BLaER1 (cell line): ENCODE measurements at regions not wholly inside any gene's neighbourhood (a gene's known extent, or its start where the extent isn't known, plus 50 kb on each side); places are given as distances from the start of the nearest gene placed in this dataset.
A peak's percentile ranks its signal among the peaks of the same experiment; 100 is the strongest.

Experiments used
- H3K27ac ChIP-seq: shearing (Covaris generic); formaldehyde crosslinking; 2 replicates; pipeline ENCODE4 v1.8.1; 2022
- H3K27me3 ChIP-seq: shearing (Covaris generic); formaldehyde crosslinking; 2 replicates; pipeline ENCODE4 v1.8.1; 2022
- H3K36me3 ChIP-seq: shearing (Covaris generic); formaldehyde crosslinking; 2 replicates; pipeline ENCODE4 v1.8.1; 2022
- H3K4me1 ChIP-seq: shearing (Covaris generic); formaldehyde crosslinking; 2 replicates; pipeline ENCODE4 v1.8.1; 2022
- H3K4me2 ChIP-seq: shearing (Covaris generic); formaldehyde crosslinking; 2 replicates; pipeline ENCODE4 v1.8.1; 2022
- H3K4me3 ChIP-seq: shearing (Covaris generic); formaldehyde crosslinking; 2 replicates; pipeline ENCODE4 v1.8.1; 2022
- H3K9ac ChIP-seq: shearing (Covaris generic); formaldehyde crosslinking; 2 replicates; pipeline ENCODE4 v1.8.1; 2022
- H3K9me3 ChIP-seq: shearing (Covaris generic); formaldehyde crosslinking; 2 replicates; pipeline ENCODE4 v1.8.1; 2022
- H4K20me1 ChIP-seq: shearing (Covaris generic); formaldehyde crosslinking; 2 replicates; pipeline ENCODE4 v1.8.1; 2022
- Cebpa-rat ChIP-seq: shearing (Covaris generic); IDR thresholded peaks from 2 replicates; pipeline ENCODE4 v1.8.1; 2022

DNA sequence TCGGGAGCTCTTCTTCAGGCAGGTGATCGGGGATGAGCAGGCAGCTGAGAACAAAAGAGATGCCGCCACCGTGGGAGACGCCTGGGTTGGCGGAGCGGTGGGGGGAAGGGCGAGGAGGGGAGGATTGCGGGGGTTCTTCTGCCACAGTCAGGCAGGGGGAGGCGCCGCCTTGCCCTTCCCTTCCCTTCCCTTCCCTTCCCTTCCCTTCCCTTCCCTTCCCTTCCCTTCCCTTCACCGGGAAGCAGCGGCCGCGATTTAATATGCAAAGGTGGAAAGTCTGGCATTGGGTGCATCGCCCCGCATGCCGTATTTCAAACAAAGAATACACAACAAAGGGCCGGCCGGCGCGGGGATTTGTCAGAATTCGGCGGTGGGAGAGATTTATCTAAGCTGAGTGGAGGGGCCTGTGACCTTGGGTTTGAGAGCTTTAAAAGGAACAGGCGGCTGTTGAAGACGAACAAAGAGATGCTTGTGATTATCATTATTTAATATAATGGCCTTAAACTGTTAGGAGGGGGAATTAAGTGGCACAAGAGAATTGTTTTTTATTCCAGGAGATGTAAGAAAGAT is 262.3 kb upstream of the TNRC6C start:
- peaks cover 30% of the 10 kb centered on the region for H3K27me3 ChIP-seq
- H3K4me1 ChIP-seq = peaks cover 98% of the 10 kb centered on the region
- H3K27ac ChIP-seq = no peak overlapping the region
- peak overlapping the region; percentile 93 for H3K4me2 ChIP-seq
- peaks cover 7% of the 10 kb centered on the region for H3K9me3 ChIP-seq
- TF ChIP-seq Cebpa-rat = no peak
- H3K9ac ChIP-seq = no peak overlapping the region
- no peak overlapping the region for H3K4me3 ChIP-seq
- no peaks in the 10 kb centered on the region for H3K36me3 ChIP-seq
- no peaks in the 10 kb centered on the region for H4K20me1 ChIP-seq

DNA sequence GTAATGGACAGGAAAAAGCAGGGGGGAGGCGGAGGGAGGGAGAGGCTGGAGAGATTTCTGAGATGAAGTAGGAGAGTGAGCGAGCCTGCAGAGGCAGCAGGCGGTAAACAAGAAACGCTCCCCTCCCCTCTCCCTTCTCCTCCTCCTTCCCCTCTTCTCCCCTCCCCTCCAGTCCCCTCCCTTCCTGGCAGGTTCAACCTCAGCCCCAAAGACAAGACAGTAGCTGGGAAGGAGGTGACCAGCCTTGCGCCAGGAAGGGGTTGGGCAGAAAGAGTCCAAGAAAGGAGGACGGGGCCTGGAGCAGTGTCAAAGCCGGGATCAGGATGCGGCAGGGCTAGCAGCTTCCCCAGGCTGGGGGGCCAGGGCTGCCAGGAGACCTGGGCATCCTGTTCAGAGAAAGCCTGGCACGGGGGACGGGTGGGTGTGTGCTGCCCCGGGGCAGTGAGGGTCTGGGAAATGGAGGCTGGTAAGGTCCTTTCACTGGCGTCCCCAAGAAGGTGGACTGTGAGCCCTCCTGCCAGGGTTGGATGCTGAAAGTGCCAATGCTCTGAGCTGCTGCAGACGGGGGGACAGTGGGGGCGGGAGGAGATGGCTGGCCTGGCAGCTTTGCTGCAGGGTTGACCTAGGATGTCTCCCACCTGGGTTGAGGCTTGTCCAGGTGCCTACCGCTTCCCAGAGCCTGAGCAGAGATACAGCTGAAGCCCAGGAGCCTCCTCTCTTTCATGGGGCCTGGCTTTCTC is 261.6 kb upstream of the TNRC6C start:
- H3K36me3 ChIP-seq = no peaks in the 10 kb centered on the region
- H4K20me1 ChIP-seq = no peaks in the 10 kb centered on the region
- no peak overlapping the region for H3K27ac ChIP-seq
- H3K9me3 ChIP-seq = peaks cover 14% of the 10 kb centered on the region
- H3K4me3 ChIP-seq = no peak overlapping the region
- H3K4me2 ChIP-seq = peak overlapping the region; percentile 93
- no peak for TF ChIP-seq Cebpa-rat
- peaks cover 91% of the 10 kb centered on the region for H3K4me1 ChIP-seq
- no peak overlapping the region for H3K9ac ChIP-seq
- peaks cover 30% of the 10 kb centered on the region for H3K27me3 ChIP-seq

DNA sequence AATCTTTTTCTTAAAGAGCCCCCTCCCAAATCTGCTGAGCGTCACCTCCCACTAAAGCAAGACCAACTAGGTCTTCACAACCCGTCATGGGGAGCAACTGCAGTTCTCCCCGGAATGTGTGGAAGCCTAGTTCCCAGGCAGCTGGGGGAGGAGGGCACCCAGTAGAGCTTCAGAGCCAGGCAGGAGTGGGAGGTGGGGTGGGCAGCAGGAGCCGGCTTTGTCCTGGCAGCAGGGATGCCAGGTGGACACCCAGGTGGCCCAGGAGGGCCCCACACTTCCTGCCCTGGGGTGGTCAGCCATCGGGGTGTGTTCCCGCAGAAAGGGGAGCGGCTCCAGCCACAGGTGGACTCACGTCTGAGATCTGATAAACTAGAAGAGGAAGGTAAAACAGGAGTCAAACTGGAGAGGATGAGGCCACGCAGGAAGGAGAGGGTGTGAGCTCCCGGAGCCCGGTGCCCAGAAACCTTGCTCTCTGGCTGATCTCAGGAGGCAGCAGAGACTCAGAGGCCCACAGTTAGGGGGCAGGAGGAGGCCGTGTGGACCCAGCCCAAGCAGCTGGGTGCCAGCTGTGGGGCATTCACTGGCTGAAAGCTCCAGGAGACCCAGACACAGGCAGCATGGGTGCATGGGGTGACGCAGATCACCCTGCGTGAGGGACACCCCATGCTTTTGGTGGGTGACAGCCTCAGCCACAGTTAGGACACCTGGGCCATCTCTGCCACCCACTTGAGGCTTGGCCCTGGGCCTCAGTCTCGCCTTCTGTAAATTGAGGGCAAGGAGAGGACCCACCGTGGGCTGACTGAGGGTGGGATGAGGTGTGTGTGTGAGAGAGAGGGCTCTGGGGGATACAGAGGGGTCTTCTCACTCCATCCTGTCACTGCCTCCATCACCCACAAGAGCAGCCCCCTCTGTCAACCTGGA is 260.8 kb upstream of the TNRC6C start:
- H3K4me2 ChIP-seq = peak overlapping the region; percentile 93
- no peak for TF ChIP-seq Cebpa-rat
- no peaks in the 10 kb centered on the region for H4K20me1 ChIP-seq
- H3K27me3 ChIP-seq = peaks cover 30% of the 10 kb centered on the region
- no peak overlapping the region for H3K9ac ChIP-seq
- H3K27ac ChIP-seq = no peak overlapping the region
- no peak overlapping the region for H3K4me3 ChIP-seq
- H3K36me3 ChIP-seq = no peaks in the 10 kb centered on the region
- peaks cover 22% of the 10 kb centered on the region for H3K9me3 ChIP-seq
- peaks cover 83% of the 10 kb centered on the region for H3K4me1 ChIP-seq

DNA sequence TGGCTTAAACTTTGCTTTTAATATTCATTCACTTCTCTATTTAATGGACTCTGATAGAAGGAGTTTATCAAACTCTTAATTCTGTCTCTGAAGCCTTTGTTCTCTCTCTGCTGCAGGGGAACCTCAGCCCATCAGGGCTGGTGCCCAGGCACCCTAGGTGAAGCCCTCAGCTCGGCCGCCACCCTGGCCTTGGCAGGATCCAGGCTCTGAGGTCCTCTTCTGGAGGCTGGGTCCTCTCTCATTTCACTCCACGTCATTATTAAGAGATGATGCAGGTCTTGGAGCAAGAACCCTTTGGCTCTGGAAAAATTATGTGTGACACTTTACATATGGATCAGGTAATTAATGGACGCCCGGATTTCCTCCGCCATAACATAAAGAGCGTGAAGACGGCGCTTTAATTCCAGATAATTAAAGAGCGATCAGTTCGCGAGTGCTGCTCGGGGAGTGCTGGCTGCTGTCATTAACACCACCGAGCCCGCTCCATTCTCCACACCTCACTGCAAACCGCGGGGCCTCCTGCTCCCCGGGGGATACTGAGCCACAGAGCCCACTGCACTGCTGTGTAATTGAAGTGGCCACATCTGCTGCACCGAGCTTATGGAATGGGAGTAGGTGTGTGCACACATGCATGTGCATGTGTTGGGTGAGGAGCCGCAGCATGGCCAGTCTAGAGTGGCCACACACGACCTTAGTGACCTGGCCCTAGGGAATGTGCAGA is 259.4 kb upstream of the TNRC6C start:
- no peak for TF ChIP-seq Cebpa-rat
- Histone ChIP-seq H3K36me3 (no peaks in the 10 kb centered on the region), H3K4me1 (peaks cover 70% of the 10 kb centered on the region), H3K27ac (no peak overlapping the region), H3K4me3 (no peak overlapping the region), H3K4me2 (peak overlapping the region; percentile 93), H3K9ac (no peak overlapping the region), H4K20me1 (no peaks in the 10 kb centered on the region), H3K9me3 (peaks cover 35% of the 10 kb centered on the region), H3K27me3 (peaks cover 30% of the 10 kb centered on the region)

DNA sequence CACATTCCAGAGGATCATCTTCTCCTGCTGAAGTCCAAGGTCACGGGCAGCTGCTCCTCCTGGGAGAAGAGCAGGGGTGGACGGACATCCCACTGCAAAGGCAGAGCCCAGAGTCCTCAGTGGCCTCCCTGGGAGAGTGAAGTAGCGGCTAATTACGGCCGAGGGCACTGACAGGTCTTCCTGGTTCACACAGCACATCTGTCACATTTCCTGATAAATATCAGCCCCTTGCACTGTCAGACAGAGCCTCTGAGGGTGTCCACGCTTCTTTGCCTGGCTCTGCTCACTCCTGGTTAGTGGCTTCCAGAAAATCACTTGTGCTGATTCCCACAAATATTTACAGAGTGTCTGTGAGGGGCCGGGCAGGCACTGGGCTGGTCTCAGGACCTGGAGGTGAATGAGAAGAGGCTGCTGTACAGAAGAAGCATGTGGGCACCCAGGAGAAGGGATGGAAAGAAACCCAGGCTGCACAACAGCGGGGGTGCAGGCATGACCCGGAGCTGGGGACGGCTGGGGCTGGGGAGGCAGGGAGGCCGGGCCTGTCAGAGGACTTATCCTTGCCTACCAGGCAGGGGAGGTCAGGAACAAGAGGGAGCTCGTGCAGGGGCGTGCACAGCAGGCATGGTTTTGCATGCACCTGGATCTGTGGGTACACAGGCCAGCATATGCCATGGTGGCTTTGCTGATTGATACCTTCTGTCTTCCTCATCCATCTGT is 258.2 kb upstream of the TNRC6C start:
- peaks cover 57% of the 10 kb centered on the region for H3K4me1 ChIP-seq
- no peaks in the 10 kb centered on the region for H4K20me1 ChIP-seq
- peaks cover 10% of the 10 kb centered on the region; the same call in 1 of the 2 replicates for H3K36me3 ChIP-seq
- peak overlapping the region; percentile 93 for H3K4me2 ChIP-seq
- TF ChIP-seq Cebpa-rat = no peak
- H3K27ac ChIP-seq = no peak overlapping the region
- H3K4me3 ChIP-seq = no peak overlapping the region
- peaks cover 29% of the 10 kb centered on the region for H3K27me3 ChIP-seq
- no peak overlapping the region for H3K9ac ChIP-seq
- peaks cover 48% of the 10 kb centered on the region for H3K9me3 ChIP-seq

DNA sequence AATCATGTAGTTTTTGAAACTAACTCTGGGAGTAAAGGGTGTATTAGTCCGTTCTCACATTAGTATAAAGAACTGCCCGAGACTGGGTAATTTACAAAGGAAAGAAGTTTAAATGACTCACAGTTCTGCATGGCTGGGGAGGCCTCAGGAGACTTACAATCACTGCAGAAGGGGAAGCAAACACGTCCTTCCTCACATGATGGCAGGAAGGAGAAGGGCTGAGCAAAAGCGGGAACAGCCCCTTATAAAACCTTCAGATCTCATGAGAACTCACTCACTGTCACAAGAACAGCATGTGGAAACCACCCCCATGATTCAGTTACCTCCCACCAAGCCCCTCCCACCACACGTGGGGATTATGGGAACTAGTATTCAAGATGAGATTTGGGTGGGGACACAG is 256.5 kb upstream of the TNRC6C start:
- H3K9me3 ChIP-seq = peaks cover 61% of the 10 kb centered on the region
- peaks cover 13% of the 10 kb centered on the region for H3K27me3 ChIP-seq
- H3K36me3 ChIP-seq = peaks cover 10% of the 10 kb centered on the region; the same call in 1 of the 2 replicates
- H3K4me2 ChIP-seq = no peak overlapping the region
- no peak overlapping the region; the same call in 1 of the 2 replicates for H3K4me3 ChIP-seq
- H4K20me1 ChIP-seq = no peaks in the 10 kb centered on the region
- no peak overlapping the region for H3K9ac ChIP-seq
- no peak for TF ChIP-seq Cebpa-rat
- H3K27ac ChIP-seq = no peak overlapping the region
- peaks cover 40% of the 10 kb centered on the region for H3K4me1 ChIP-seq

DNA sequence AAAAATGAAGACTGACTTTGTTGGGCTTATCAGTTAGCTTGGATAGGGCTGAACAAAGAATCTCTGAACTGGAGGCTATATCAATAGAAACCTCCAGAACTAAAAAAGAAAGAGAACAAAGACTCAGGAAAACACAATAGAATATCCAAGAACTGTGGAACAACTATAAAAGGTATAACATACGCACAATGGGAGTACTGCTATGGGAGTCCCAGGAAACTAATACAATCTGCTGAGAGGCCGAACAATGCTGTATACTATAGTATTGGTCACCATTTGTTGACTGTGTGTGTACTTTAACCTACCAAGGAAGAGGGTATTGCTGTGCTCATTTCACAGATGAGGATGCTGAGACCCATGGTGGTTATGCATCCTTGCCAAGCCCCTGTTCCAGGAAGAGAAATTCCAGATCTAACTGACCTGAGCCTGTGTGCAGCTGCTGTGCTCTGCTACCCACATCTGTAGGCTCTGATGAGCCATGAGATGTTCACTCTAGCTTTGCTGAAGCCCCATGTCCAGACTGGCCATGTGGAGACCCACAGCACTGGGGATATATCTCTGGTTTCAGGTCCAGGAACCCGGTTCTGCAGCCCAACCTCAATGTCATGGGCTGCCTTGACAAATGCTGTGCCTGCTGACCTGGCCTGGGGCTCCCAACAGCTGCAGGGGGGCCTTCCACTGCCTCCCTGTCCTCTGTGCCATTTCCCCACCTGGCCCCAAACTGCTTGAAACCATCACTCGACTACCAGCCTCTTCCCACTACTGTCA is 254.3 kb upstream of the TNRC6C start:
- peaks cover 75% of the 10 kb centered on the region for H3K9me3 ChIP-seq
- no peak overlapping the region for H3K27ac ChIP-seq
- H3K27me3 ChIP-seq = no peaks in the 10 kb centered on the region
- no peaks in the 10 kb centered on the region for H4K20me1 ChIP-seq
- H3K36me3 ChIP-seq = peaks cover 10% of the 10 kb centered on the region; the same call in 1 of the 2 replicates
- TF ChIP-seq Cebpa-rat = no peak
- no peak overlapping the region for H3K4me2 ChIP-seq
- H3K4me1 ChIP-seq = peaks cover 18% of the 10 kb centered on the region
- H3K4me3 ChIP-seq = no peak overlapping the region; the same call in 1 of the 2 replicates
- no peak overlapping the region for H3K9ac ChIP-seq

DNA sequence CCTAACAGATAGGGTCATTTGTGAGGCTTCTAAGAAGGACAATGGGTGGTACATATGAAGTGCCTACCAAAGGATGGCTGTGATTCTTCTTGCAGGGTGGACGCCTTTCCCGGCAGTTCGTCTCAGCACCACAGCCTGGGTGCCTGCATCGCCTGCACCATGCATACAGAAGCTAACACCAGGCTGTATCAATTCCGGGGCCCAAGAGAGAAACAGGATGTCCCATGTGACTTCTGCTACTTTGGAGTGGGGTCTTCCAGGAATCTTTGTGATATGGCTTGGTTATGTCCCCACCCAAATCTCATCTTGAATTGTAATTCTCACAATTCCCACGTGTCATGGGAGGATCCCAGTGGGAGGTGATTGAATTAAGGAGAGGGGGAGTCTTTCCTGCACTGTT is 251.6 kb upstream of the TNRC6C start:
- Histone ChIP-seq H3K4me3 (no peak overlapping the region), H3K27me3 (no peaks in the 10 kb centered on the region), H3K9ac (no peak overlapping the region), H3K4me1 (no peaks in the 10 kb centered on the region), H3K4me2 (no peak overlapping the region), H4K20me1 (no peaks in the 10 kb centered on the region), H3K36me3 (peaks cover 10% of the 10 kb centered on the region; the same call in 1 of the 2 replicates), H3K9me3 (peaks cover 62% of the 10 kb centered on the region), H3K27ac (no peak overlapping the region)
- no peak for TF ChIP-seq Cebpa-rat
